DND-41 (cell line): ENCODE measurements at regions not wholly inside any gene's neighbourhood (a gene's known extent, or its start where the extent isn't known, plus 50 kb on each side); places are given as distances from the start of the nearest gene placed in this dataset.

Experiments
- ATAC-seq: fragments of 200-7000 bp; cut with Tn5 transposase; 3 replicates; pipeline ENCODE4 v1.9.1; 2021; ENCODE audit warnings: low read depth; ENCODE audit not compliant: insufficient read depth
- DNase-seq: peaks from one replicate; pipeline ENCODE4 v3.0.0-alpha.2; 2020
- H2AFZ ChIP-seq: 2 replicates; pipeline ENCODE4 v1.6.0; 2012; ENCODE audit warnings: low read depth, low read length
- H3K27ac ChIP-seq: 2 replicates; pipeline ENCODE4 v1.5.1; 2012; ENCODE audit warnings: low read length, inconsistent platforms
- H3K27me3 ChIP-seq: fragments of 200-600 bp; sonication (generic); 2 replicates; pipeline ENCODE4 v1.6.0; 2012; ENCODE audit warnings: low read length, mild to moderate bottlenecking, inconsistent platforms; ENCODE audit not compliant: insufficient read depth, poor library complexity
- H3K36me3 ChIP-seq: 2 replicates; pipeline ENCODE4 v1.5.1; 2012; ENCODE audit warnings: low read length, inconsistent platforms; ENCODE audit not compliant: insufficient read depth
- H3K4me1 ChIP-seq: 2 replicates; pipeline ENCODE4 v1.5.1; 2012; ENCODE audit warnings: mild to moderate bottlenecking, low read length; ENCODE audit not compliant: insufficient read depth
- H3K4me2 ChIP-seq: 2 replicates; pipeline ENCODE4 v1.6.0; 2012; ENCODE audit warnings: mild to moderate bottlenecking, moderate library complexity, low read length, inconsistent platforms; ENCODE audit not compliant: insufficient read depth
- H3K4me3 ChIP-seq, 2 experiments: fragments of 200-600 bp in 1 of 2; shearing (Covaris generic) in 1 of 2; 2 replicates each; pipeline ENCODE4 v1.5.1; 2012 to 2016; ENCODE audit warnings: inconsistent platforms in 2 of 2, low read length in 2 of 2, mild to moderate bottlenecking in 2 of 2, low read depth in 1 of 2, moderate library complexity in 1 of 2
- H3K79me2 ChIP-seq: 2 replicates; pipeline ENCODE4 v1.6.0; 2012; ENCODE audit warnings: low read length, inconsistent platforms; ENCODE audit not compliant: insufficient read depth
- H3K9ac ChIP-seq: 2 replicates; pipeline ENCODE4 v1.6.0; 2012; ENCODE audit warnings: low read depth, mild to moderate bottlenecking, inconsistent platforms, low read length, moderate library complexity
- H3K9me3 ChIP-seq: 2 replicates; pipeline ENCODE4 v1.5.1; 2012; ENCODE audit warnings: low read length, moderate library complexity, mild to moderate bottlenecking, inconsistent platforms; ENCODE audit not compliant: insufficient read depth, severe bottlenecking
- H4K20me1 ChIP-seq: 2 replicates; pipeline ENCODE4 v1.6.0; 2012; ENCODE audit warnings: low read length; ENCODE audit not compliant: insufficient read depth
- CTCF ChIP-seq: IDR thresholded peaks from 2 replicates; pipeline ENCODE4 v1.5.1; 2012; ENCODE audit warnings: borderline replicate concordance, low read length, moderate library complexity, mild to moderate bottlenecking; ENCODE audit not compliant: poor library complexity, severe bottlenecking; ENCODE audit errors: extremely low read depth
- EZH2 ChIP-seq: IDR thresholded peaks from 3 replicates; pipeline ENCODE4 v1.6.1; 2012; ENCODE audit warnings: borderline replicate concordance, low read depth, mild to moderate bottlenecking, moderate library complexity, low read length, inconsistent platforms; ENCODE audit not compliant: severe bottlenecking

DNA sequence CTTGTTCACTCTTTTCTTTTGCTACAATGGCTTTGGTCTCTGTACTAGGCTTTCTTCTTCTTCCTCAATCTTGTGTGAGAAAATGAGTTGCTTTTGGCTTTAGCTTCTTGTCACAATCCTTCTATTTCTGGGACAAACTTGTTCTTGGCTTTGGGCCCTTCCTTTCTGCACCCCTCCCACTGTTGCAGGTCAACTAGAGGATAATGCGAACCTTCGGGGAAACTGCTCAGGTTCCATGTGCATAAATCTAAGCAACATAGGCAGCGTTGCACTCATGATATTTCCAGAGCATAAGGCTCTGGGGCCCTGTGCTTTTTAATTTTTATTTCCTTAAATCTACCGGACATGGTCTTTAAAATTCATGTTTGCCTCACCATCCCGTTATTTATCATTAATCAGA is 89.8 kb upstream of the LRIG3 start:
- Histone ChIP-seq H4K20me1 (no peaks in the 10 kb centered on the region), H3K27ac (no peak overlapping the region), H3K27me3 (no peaks in the 10 kb centered on the region), H3K9me3 (no peaks in the 10 kb centered on the region), H3K4me3 (no peak overlapping the region), H2AFZ (no peak overlapping the region), H3K4me1 (no peaks in the 10 kb centered on the region), H3K36me3 (no peaks in the 10 kb centered on the region), H3K79me2 (no peaks in the 10 kb centered on the region), H3K9ac (no peak overlapping the region), H3K4me2 (no peak overlapping the region)
- DNase-seq (no peak), ATAC-seq (no peak)
- TF ChIP-seq CTCF (no peak), EZH2 (no peak)

- H3K4me2 ChIP-seq = no peak overlapping the region
- H3K9me3 ChIP-seq = no peaks in the 10 kb centered on the region
- H3K79me2 ChIP-seq = no peaks in the 10 kb centered on the region
- no peak for TF ChIP-seq EZH2
- TF ChIP-seq CTCF = no peak
- DNase-seq = no peak
- H3K9ac ChIP-seq = no peak overlapping the region
- H3K4me3 ChIP-seq = no peak overlapping the region
- no peaks in the 10 kb centered on the region for H3K27me3 ChIP-seq
- no peaks in the 10 kb centered on the region for H3K36me3 ChIP-seq
- H2AFZ ChIP-seq = no peak overlapping the region
- no peaks in the 10 kb centered on the region for H4K20me1 ChIP-seq
- H3K27ac ChIP-seq = no peak overlapping the region
- ATAC-seq = no peak
- no peaks in the 10 kb centered on the region for H3K4me1 ChIP-seq
Observed at GRCh38 chr12:59007620-59008019, 87.3 kb upstream of the LRIG3 start.

- no peak overlapping the region for H3K27ac ChIP-seq
Observed at GRCh38 chr12:59005193-59005955, 85.1 kb upstream of the LRIG3 start.

More at GRCh38 chr12:59005193-59005955, 85.1 kb upstream of the LRIG3 start:
- Histone ChIP-seq H3K4me2 (no peak overlapping the region), H4K20me1 (no peaks in the 10 kb centered on the region), H3K9ac (no peak overlapping the region), H3K27me3 (no peaks in the 10 kb centered on the region), H3K4me1 (no peaks in the 10 kb centered on the region), H3K9me3 (no peaks in the 10 kb centered on the region), H2AFZ (no peak overlapping the region), H3K36me3 (no peaks in the 10 kb centered on the region), H3K79me2 (no peaks in the 10 kb centered on the region), H3K4me3 (no peak overlapping the region)
- TF ChIP-seq EZH2 = no peak
- no peak for TF ChIP-seq CTCF
- no peak for DNase-seq
- ATAC-seq = no peak
